ENCODE measurements at regions not wholly inside any gene's neighbourhood (a gene's known extent, or its start where the extent isn't known, plus 50 kb on each side); places are given as distances from the start of the nearest gene placed in this dataset.

- Histone ChIP-seq H3K27me3 (ENCODE audit: control insufficient read depth, insufficient read depth, low read length) (peaks cover 2% of the 10 kb centered on the region), H3K4me3 (ENCODE audit: low read depth, low read length) (no peak overlapping the region), H3K36me3 (ENCODE audit: control insufficient read depth, insufficient read depth, low read length) (no peaks in the 10 kb centered on the region)
- no peak for DNase-seq (ENCODE audit: low read depth)
- no peak for TF ChIP-seq CTCF (IDR thresholded peaks at IDR 0.05; ENCODE audit: insufficient read depth, low read length, poor library complexity, severe bottlenecking)
Observed at GRCh38 chr2:175576875-175577274, 395.4 kb upstream of the ATP5MC3 start.

- TF ChIP-seq CTCF (IDR thresholded peaks at IDR 0.05; ENCODE audit: insufficient read depth, low read length, poor library complexity, severe bottlenecking) = no peak
- DNase-seq (ENCODE audit: low read depth) = no peak
- H3K4me3 ChIP-seq (ENCODE audit: low read depth, low read length) = no peak overlapping the region
- H3K36me3 ChIP-seq (ENCODE audit: control insufficient read depth, insufficient read depth, low read length) = no peaks in the 10 kb centered on the region
- H3K27me3 ChIP-seq (ENCODE audit: control insufficient read depth, insufficient read depth, low read length) = peaks cover 2% of the 10 kb centered on the region
Observed at GRCh38 chr2:175576270-175576669, 394.8 kb upstream of the ATP5MC3 start.

DNA sequence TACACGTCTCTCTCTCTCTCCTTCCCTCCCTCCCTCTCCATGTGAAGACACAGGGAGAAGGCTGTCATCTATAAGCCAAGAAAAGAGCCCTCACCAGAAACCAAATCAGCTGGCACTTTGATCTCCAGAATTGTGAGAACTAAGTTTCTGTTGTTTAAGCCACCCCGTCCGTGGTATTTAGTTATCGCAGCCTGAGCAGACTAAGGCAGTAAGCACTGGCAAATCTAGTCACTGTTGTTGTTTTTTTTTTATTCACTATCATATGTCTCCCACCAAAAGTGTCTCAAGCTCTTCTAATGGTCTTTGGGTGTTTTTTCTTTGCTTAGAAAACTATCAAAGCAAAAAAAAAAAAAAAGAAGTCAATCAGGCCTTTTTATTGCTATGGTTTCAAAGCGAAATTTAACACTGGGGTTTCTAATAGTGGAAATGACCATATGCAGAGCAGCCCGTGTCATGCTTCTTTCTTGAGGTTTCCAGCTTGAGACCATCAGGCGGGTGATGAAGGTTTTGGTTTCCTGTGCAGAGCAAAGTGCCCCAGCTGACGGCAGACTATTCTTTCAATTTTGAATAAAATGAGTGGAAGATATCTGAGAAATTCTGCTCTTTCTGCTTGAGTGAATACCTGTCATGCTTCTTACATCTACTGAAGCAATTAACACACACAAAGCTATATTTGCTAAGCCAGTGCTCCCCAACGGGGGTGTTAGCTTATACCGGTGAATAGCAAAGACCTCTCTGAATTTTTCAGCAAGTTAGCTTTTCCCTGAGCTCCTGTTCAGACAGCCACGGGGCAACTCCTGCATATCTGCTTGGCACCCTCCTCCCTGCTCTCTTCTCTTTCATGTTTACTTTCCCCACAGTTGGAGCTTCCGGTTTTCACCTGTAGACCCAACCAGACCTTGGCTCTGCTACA lies 394.1 kb upstream of the ATP5MC3 start:
- no peak overlapping the region for H3K4me3 ChIP-seq (ENCODE audit: low read depth, low read length)
- H3K27me3 ChIP-seq (ENCODE audit: control insufficient read depth, insufficient read depth, low read length) = peaks cover 2% of the 10 kb centered on the region
- TF ChIP-seq CTCF (IDR thresholded peaks at IDR 0.05; ENCODE audit: insufficient read depth, low read length, poor library complexity, severe bottlenecking) = no peak
- H3K36me3 ChIP-seq (ENCODE audit: control insufficient read depth, insufficient read depth, low read length) = no peaks in the 10 kb centered on the region
- DNase-seq (ENCODE audit: low read depth) = no peak

GRCh38 chr2:175574069-175574468 lies 392.6 kb upstream of the ATP5MC3 start:
- DNase-seq (ENCODE audit: low read depth) = no peak
- no peak overlapping the region for H3K4me3 ChIP-seq (ENCODE audit: low read depth, low read length)
- TF ChIP-seq CTCF (IDR thresholded peaks at IDR 0.05; ENCODE audit: insufficient read depth, low read length, poor library complexity, severe bottlenecking) = no peak
- peaks cover 2% of the 10 kb centered on the region for H3K27me3 ChIP-seq (ENCODE audit: control insufficient read depth, insufficient read depth, low read length)
- H3K36me3 ChIP-seq (ENCODE audit: control insufficient read depth, insufficient read depth, low read length) = no peaks in the 10 kb centered on the region

DNA sequence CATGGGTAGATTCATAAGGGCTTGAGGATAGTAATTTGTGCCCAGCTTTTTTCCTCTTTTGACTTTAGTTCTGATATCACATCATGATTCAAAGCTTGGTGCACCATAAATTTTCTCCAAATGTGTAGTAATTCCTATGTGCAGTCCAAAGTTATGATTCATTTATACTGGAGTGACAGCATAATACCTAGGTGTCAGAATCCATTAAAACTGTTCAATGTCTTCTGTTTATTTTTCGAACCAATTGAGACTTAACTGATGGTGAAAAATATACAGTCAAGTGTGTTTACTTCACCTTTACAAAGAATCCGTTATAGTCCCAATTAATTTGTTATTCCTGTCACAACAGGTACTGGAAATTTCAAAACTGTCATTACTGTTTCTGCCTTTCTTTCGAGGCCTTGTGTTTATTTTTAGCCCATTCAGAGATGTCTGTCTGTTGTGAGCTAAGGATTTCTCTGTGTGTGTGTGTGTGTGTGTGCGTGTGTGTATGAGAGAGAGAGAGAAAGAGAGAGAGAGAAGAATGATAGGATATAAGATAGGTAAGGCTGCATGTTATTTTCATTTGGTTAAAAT lies 389.7 kb upstream of the ATP5MC3 start:
- TF ChIP-seq CTCF (IDR thresholded peaks at IDR 0.05; ENCODE audit: insufficient read depth, low read length, poor library complexity, severe bottlenecking) = no peak
- Histone ChIP-seq H3K36me3 (ENCODE audit: control insufficient read depth, insufficient read depth, low read length) (no peaks in the 10 kb centered on the region), H3K27me3 (ENCODE audit: control insufficient read depth, insufficient read depth, low read length) (peaks cover 2% of the 10 kb centered on the region), H3K4me3 (ENCODE audit: low read depth, low read length) (no peak overlapping the region)
- DNase-seq (ENCODE audit: low read depth) = no peak
